ENCODE measurements at regions not wholly inside any gene's neighbourhood (a gene's known extent, or its start where the extent isn't known, plus 50 kb on each side); places are given as distances from the start of the nearest gene placed in this dataset.

- DNase-seq (ENCODE audit: low spot score): no peak
Measured at GRCh38 chr15:31758126-31758525, 272.2 kb upstream of the CHRNA7 start.

GRCh38 chr15:31768055-31768454, 262.3 kb upstream of the CHRNA7 start:
- no peak for DNase-seq (ENCODE audit: low spot score)

GRCh38 chr15:31774045-31774444, 256.3 kb upstream of the CHRNA7 start:
- DNase-seq (ENCODE audit: low spot score): no peak

GRCh38 chr15:31776039-31776438, 254.3 kb upstream of the CHRNA7 start:
- DNase-seq (ENCODE audit: low spot score): no peak

- no peak for DNase-seq (ENCODE audit: low spot score)
Measured at GRCh38 chr15:31781261-31781660, 249.1 kb upstream of the CHRNA7 start.

- no peak for DNase-seq (ENCODE audit: low spot score)
Measured at GRCh38 chr15:31782016-31782783, 248.1 kb upstream of the CHRNA7 start.

- DNase-seq (ENCODE audit: low spot score): no peak
Measured at GRCh38 chr15:31782951-31783350, 247.4 kb upstream of the CHRNA7 start.

GRCh38 chr15:31786360-31786759, 244.0 kb upstream of the CHRNA7 start:
- DNase-seq (ENCODE audit: low spot score): no peak

GRCh38 chr15:31788104-31788503, 242.2 kb upstream of the CHRNA7 start:
- no peak for DNase-seq (ENCODE audit: low spot score)

- no peak for DNase-seq (ENCODE audit: low spot score)
Measured at GRCh38 chr15:31792611-31793199, 237.6 kb upstream of the CHRNA7 start.

GRCh38 chr15:31799319-31799714, 231.0 kb upstream of the CHRNA7 start:
- no peak for DNase-seq (ENCODE audit: low spot score)

- no peak for DNase-seq (ENCODE audit: low spot score)
Measured at GRCh38 chr15:31799715-31800321, 230.5 kb upstream of the CHRNA7 start.

GRCh38 chr15:31801152-31801551, 229.2 kb upstream of the CHRNA7 start:
- DNase-seq (ENCODE audit: low spot score): no peak

GRCh38 chr15:31802761-31803160, 227.6 kb upstream of the CHRNA7 start:
- no peak for DNase-seq (ENCODE audit: low spot score)

- DNase-seq (ENCODE audit: low spot score): no peak
Measured at GRCh38 chr15:31803388-31803884, 226.9 kb upstream of the CHRNA7 start.

GRCh38 chr15:31805090-31805662, 225.1 kb upstream of the CHRNA7 start:
- no peak for DNase-seq (ENCODE audit: low spot score)

GRCh38 chr15:31806106-31806505, 224.2 kb upstream of the CHRNA7 start:
- no peak for DNase-seq (ENCODE audit: low spot score)

GRCh38 chr15:31811641-31812040, 218.7 kb upstream of the CHRNA7 start:
- DNase-seq (ENCODE audit: low spot score): no peak

- no peak for DNase-seq (ENCODE audit: low spot score)
Measured at GRCh38 chr15:31814082-31814481, 216.2 kb upstream of the CHRNA7 start.

- no peak for DNase-seq (ENCODE audit: low spot score)
Measured at GRCh38 chr15:31815411-31816155, 214.7 kb upstream of the CHRNA7 start.

- DNase-seq (ENCODE audit: low spot score): no peak
Measured at GRCh38 chr15:31822463-31822862, 207.9 kb upstream of the CHRNA7 start.

GRCh38 chr15:31824024-31824423, 206.3 kb upstream of the CHRNA7 start:
- no peak for DNase-seq (ENCODE audit: low spot score)
